B cell (primary cell): ENCODE measurements at regions not wholly inside any gene's neighbourhood (a gene's known extent, or its start where the extent isn't known, plus 50 kb on each side); places are given as distances from the start of the nearest gene placed in this dataset.

Experiments
- ATAC-seq: fragments of 200-7000 bp; cut with Tn5 transposase; one replicate; pipeline ENCODE4 v1.10.0; 2021; ENCODE audit warnings: low read depth, mild to moderate bottlenecking, moderate number of reproducible peaks, moderate library complexity
- CTCF ChIA-PET: fragments of 350-600 bp; sonication (Branson Sonifier 250); formaldehyde crosslinking; loops from one replicate; lab custom pipeline; 2021; ENCODE audit warnings: antibody characterized with exemption, inconsistent platforms; lab: Charles Lee
- POLR2A ChIA-PET: fragments of 350-600 bp; sonication (Branson Sonifier 250); formaldehyde crosslinking; loops from one replicate; lab custom pipeline; 2021; ENCODE audit warnings: antibody characterized with exemption; lab: Charles Lee
- DNase-seq: peaks from one replicate; pipeline ENCODE4 v3.0.0; 2013
- H2AFZ ChIP-seq: 2 replicates; pipeline ENCODE4 v1.6.1; 2012; ENCODE audit warnings: mild to moderate bottlenecking, low read depth, low read length; ENCODE audit not compliant: insufficient read depth, poor library complexity, severe bottlenecking
- H3K27ac ChIP-seq, 2 donors: 1 replicate in 1 of 2; 2 replicates in 1 of 2; pipeline ENCODE4 v1.5.1; 2012 to 2013; ENCODE audit warnings: low read length in 2 of 2, mild to moderate bottlenecking in 2 of 2, moderate library complexity in 1 of 2
- H3K27me3 ChIP-seq, 4 experiments: fragments of 200-600 bp in 1 of 4; sonication (generic) in 1 of 4; replicated peaks in 1 of 4; 1 replicate in 2 of 4; 2 replicates in 2 of 4; pipeline versions ENCODE4 v1.6.1 to v1.7.0; 2013 to 2016; ENCODE audit warnings: low read length in 3 of 4, mild to moderate bottlenecking in 2 of 4, mixed read lengths in 1 of 4, moderate library complexity in 1 of 4; ENCODE audit not compliant: insufficient read depth in 4 of 4, control insufficient read depth in 3 of 4; ENCODE audit errors: control extremely low read depth in 1 of 4
- H3K36me3 ChIP-seq, 2 experiments: replicated peaks in 1 of 2; 1 replicate in 1 of 2; 2 replicates in 1 of 2; pipeline versions ENCODE4 v1.6.1 to v1.7.1; 2013; ENCODE audit warnings: low read length in 1 of 2; ENCODE audit not compliant: insufficient read depth in 2 of 2, control insufficient read depth in 1 of 2; ENCODE audit errors: control extremely low read depth in 1 of 2, extremely low read depth in 1 of 2
- H3K4me1 ChIP-seq, 2 donors: fragments of 200-600 bp in 1 of 2; sonication (generic) in 1 of 2; 1 replicate in 1 of 2; 2 replicates in 1 of 2; pipeline versions ENCODE4 v1.5.1 to v1.6.1; 2013 to 2017; ENCODE audit warnings: low read length in 2 of 2; ENCODE audit not compliant: control insufficient read depth in 2 of 2, insufficient read depth in 2 of 2
- H3K4me2 ChIP-seq: replicated peaks from 2 replicates; pipeline ENCODE3; 2012; ENCODE audit warnings: mild to moderate bottlenecking, low read depth, low read length; ENCODE audit not compliant: poor library complexity, severe bottlenecking
- H3K4me3 ChIP-seq, 5 experiments: fragments of 200-600 bp in 1 of 5; sonication (generic) in 1 of 5; 1 replicate in 3 of 5; 2 replicates in 2 of 5; pipeline versions ENCODE4 v1.5.1 to v1.7.0; 2011 to 2016; ENCODE audit warnings: low read length in 4 of 5, mild to moderate bottlenecking in 4 of 5, low read depth in 2 of 5, control low read depth in 1 of 5, moderate library complexity in 1 of 5; ENCODE audit not compliant: insufficient read depth in 1 of 5; ENCODE audit errors: control extremely low read depth in 1 of 5, extremely low read depth in 1 of 5
- H3K79me2 ChIP-seq: fragments of 200-600 bp; sonication (generic); one replicate; pipeline ENCODE4 v1.6.0; 2016; ENCODE audit warnings: low read length; ENCODE audit not compliant: control insufficient read depth, insufficient read depth
- H3K9ac ChIP-seq: fragments of 200-600 bp; sonication (generic); 2 replicates; pipeline ENCODE4 v1.6.1; 2017; ENCODE audit warnings: mild to moderate bottlenecking, low read length, moderate library complexity
- H3K9me3 ChIP-seq, 3 donors: one replicate each; pipeline versions ENCODE4 v1.6.1 to v1.7.1; 2013; ENCODE audit warnings: low read length in 2 of 3; ENCODE audit not compliant: control insufficient read depth in 2 of 3, insufficient read depth in 1 of 3; ENCODE audit errors: control extremely low read depth in 1 of 3
- H4K20me1 ChIP-seq: 2 replicates; pipeline ENCODE4 v1.6.0; 2012; ENCODE audit warnings: mild to moderate bottlenecking, low read length; ENCODE audit not compliant: insufficient read depth, control insufficient read depth, poor library complexity, severe bottlenecking
- H3K27ac Mint-ChIP-seq: one replicate; pipeline ENCODE4 v1.8.0; 2021; ENCODE audit warnings: mixed read lengths
- H3K27me3 Mint-ChIP-seq: one replicate; pipeline ENCODE4 v1.8.0; 2021; ENCODE audit warnings: mixed read lengths
- H3K4me1 Mint-ChIP-seq: one replicate; pipeline ENCODE4 v1.8.0; 2021; ENCODE audit warnings: mixed read lengths
- H3K4me3 Mint-ChIP-seq: one replicate; pipeline ENCODE4 v1.8.0; 2021; ENCODE audit warnings: mixed read lengths
- H3K9me3 Mint-ChIP-seq: one replicate; pipeline ENCODE4 v1.8.0; 2022; ENCODE audit warnings: mixed read lengths; ENCODE audit not compliant: insufficient read depth
- CTCF ChIP-seq: fragments of 200-600 bp; IDR thresholded peaks from one replicate; pipeline ENCODE4 v1.8.0; 2022; ENCODE audit warnings: antibody characterized with exemption, mild to moderate bottlenecking
- EZH2 ChIP-seq: IDR thresholded peaks from 2 replicates; pipeline ENCODE4 v1.6.1; 2012; ENCODE audit warnings: borderline replicate concordance, low read depth, mild to moderate bottlenecking, moderate library complexity, low read length; ENCODE audit not compliant: insufficient read depth, poor library complexity, severe bottlenecking
- WGBS: methylation state at CpG from one replicate; pipeline ENCODE4 v1.1.5; 2013; ENCODE audit warnings: missing lambda C conversion rate; ENCODE audit not compliant: insufficient coverage; 5-methylcytosine and 5-hydroxymethylcytosine counted together
- intact Hi-C: fragments of 100-400 bp; cut with micrococcal nuclease; formaldehyde crosslinking; loops from one replicate; pipeline ENCODE4 v1.10.0; 2022

DNA sequence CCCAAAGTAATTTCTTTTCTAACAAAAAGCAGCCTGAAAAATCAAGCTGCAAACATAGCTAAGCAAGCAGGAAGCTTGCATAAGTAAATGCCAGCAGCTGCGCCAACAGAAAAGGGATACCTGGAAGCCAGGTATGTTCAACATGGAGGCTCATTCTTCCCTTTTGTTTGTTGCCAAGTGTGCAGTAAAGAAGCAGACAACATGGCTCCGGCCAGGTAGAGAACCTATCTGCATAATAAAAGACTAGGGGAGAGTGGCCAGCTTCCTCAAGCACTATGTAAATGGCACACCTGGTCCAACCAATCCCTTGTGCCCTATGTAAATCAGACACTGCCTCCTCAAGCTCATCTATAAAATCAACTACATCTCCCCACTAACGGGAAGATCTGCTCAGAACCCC is 1407.0 kb downstream of the CDH11 start:
- CTCF ChIA-PET, result no interaction called here
- Histone ChIP-seq H2AFZ (no peak overlapping the region), H3K4me2 (no peak overlapping the region), H3K9ac (no peak overlapping the region), H3K79me2 (no peaks in the 10 kb centered on the region), H3K4me1 (no peaks in the 10 kb centered on the region), H4K20me1 (no peaks in the 10 kb centered on the region), H3K9me3 (no peaks in the 10 kb centered on the region), H3K36me3 (no peaks in the 10 kb centered on the region), H3K27me3 (no peaks in the 10 kb centered on the region), H3K27ac (no peak overlapping the region), H3K4me3 (no peak overlapping the region)
- ATAC-seq, result no peak
- intact Hi-C loops, result no loop called here
- WGBS, result 80% methylated on average over 3 of the region's 3 CpGs
- no peak overlapping the region for H3K27ac Mint-ChIP-seq
- H3K4me1 Mint-ChIP-seq, result no peaks in the 10 kb centered on the region
- no peaks in the 10 kb centered on the region for H3K27me3 Mint-ChIP-seq
- peaks cover 2% of the 10 kb centered on the region for H3K9me3 Mint-ChIP-seq
- POLR2A ChIA-PET, result no interaction called here
- TF ChIP-seq EZH2 (no peak), CTCF (no peak)
- DNase-seq, result no peak
- H3K4me3 Mint-ChIP-seq, result no peak overlapping the region

GRCh38 chr16:63712725-63713124 is 1409.1 kb downstream of the CDH11 start:
- TF ChIP-seq CTCF, result no peak
- TF ChIP-seq EZH2, result no peak
- Mint-ChIP-seq H3K4me3 (no peak overlapping the region), H3K4me1 (no peaks in the 10 kb centered on the region), H3K9me3 (peaks cover 2% of the 10 kb centered on the region), H3K27ac (no peak overlapping the region), H3K27me3 (no peaks in the 10 kb centered on the region)
- no peaks in the 10 kb centered on the region for H3K79me2 ChIP-seq
- WGBS, result no CpG with 5 or more reads among the region's 1 CpG
- no peak overlapping the region for H2AFZ ChIP-seq
- CTCF ChIA-PET, result no interaction called here
- POLR2A ChIA-PET, result no interaction called here
- intact Hi-C loops, result no loop called here
- no peaks in the 10 kb centered on the region for H3K27me3 ChIP-seq
- H3K4me1 ChIP-seq, result no peaks in the 10 kb centered on the region
- ATAC-seq, result no peak
- no peak overlapping the region for H3K9ac ChIP-seq
- H3K27ac ChIP-seq, result no peak overlapping the region
- H3K4me3 ChIP-seq, result no peak overlapping the region
- no peaks in the 10 kb centered on the region for H3K36me3 ChIP-seq
- no peak overlapping the region for H3K4me2 ChIP-seq
- no peaks in the 10 kb centered on the region for H4K20me1 ChIP-seq
- no peak for DNase-seq
- no peaks in the 10 kb centered on the region for H3K9me3 ChIP-seq
